GM21619 (cell line): ENCODE measurements at regions not wholly inside any gene's neighbourhood (a gene's known extent, or its start where the extent isn't known, plus 50 kb on each side); places are given as distances from the start of the nearest gene placed in this dataset.

Experiments used
- ATAC-seq: cut with Tn5 transposase; IDR thresholded peaks from one replicate; pipeline ENCODE4 v1.9.1; 2021; ENCODE audit not compliant: unreplicated experiment

- ATAC-seq = no peak
These were observed 91.6 kb downstream of the TMX3 start for GRCh38 chr18:68623342-68623741.

- ATAC-seq = no peak
These were observed 103.6 kb downstream of the TMX3 start for GRCh38 chr18:68611311-68611710.

- ATAC-seq = no peak
These were observed 105.9 kb downstream of the TMX3 start for GRCh38 chr18:68608851-68609490.

- no peak for ATAC-seq
These were observed 107.1 kb downstream of the TMX3 start for GRCh38 chr18:68607852-68608251.

GRCh38 chr18:68604256-68604655 lies 110.7 kb downstream of the TMX3 start:
- no peak for ATAC-seq

- ATAC-seq = no peak
These were observed 118.9 kb downstream of the TMX3 start for GRCh38 chr18:68596016-68596415.

- ATAC-seq = no peak
These were observed 126.7 kb downstream of the TMX3 start for GRCh38 chr18:68588169-68588568.

GRCh38 chr18:68583685-68584084 lies 131.2 kb downstream of the TMX3 start:
- no peak for ATAC-seq

- no peak for ATAC-seq
These were observed 140.6 kb downstream of the TMX3 start for GRCh38 chr18:68574311-68574710.

GRCh38 chr18:68569936-68570335 lies 145.0 kb downstream of the TMX3 start:
- ATAC-seq = no peak

- no peak for ATAC-seq
These were observed 146.3 kb downstream of the TMX3 start for GRCh38 chr18:68568364-68569155.

GRCh38 chr18:68566991-68567390 lies 147.9 kb downstream of the TMX3 start:
- ATAC-seq = no peak

GRCh38 chr18:68564961-68565360 lies 149.9 kb downstream of the TMX3 start:
- ATAC-seq = no peak

- ATAC-seq = no peak
These were observed 150.6 kb downstream of the TMX3 start for GRCh38 chr18:68564351-68564750.

GRCh38 chr18:68560128-68560527 lies 154.8 kb downstream of the TMX3 start:
- no peak for ATAC-seq

- no peak for ATAC-seq
These were observed 157.7 kb downstream of the TMX3 start for GRCh38 chr18:68557183-68557582.

- no peak for ATAC-seq
These were observed 159.0 kb downstream of the TMX3 start for GRCh38 chr18:68555879-68556301.

- no peak for ATAC-seq
These were observed 165.7 kb downstream of the TMX3 start for GRCh38 chr18:68548904-68549870.

- ATAC-seq = no peak
These were observed 171.6 kb downstream of the TMX3 start for GRCh38 chr18:68543344-68543743.

GRCh38 chr18:68542846-68543245 lies 172.1 kb downstream of the TMX3 start:
- ATAC-seq = no peak

GRCh38 chr18:68533641-68534040 lies 181.3 kb downstream of the TMX3 start:
- ATAC-seq = no peak
